ENCODE measurements at regions not wholly inside any gene's neighbourhood (a gene's known extent, or its start where the extent isn't known, plus 50 kb on each side); places are given as distances from the start of the nearest gene placed in this dataset.

DNA sequence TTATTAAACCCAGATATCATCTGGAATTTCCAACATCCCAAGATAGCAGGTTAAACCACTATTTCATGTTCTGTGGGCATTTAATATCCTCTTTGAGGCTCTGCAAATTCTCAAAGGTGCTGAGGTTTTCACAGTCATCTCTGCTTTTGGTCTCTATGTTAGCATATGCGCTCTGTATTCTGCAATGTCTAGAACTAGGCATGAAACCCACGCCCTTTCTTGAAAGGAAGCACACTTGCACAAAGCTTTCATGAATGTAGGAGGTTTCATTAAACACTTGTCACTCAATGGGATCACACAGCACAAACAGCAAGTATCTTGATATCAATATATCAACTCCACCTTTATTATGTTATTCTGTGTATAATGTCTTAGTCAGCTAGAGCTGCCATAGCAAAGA, 172.0 kb upstream of the USP24 start:
- TF ChIP-seq, protein P1, sequence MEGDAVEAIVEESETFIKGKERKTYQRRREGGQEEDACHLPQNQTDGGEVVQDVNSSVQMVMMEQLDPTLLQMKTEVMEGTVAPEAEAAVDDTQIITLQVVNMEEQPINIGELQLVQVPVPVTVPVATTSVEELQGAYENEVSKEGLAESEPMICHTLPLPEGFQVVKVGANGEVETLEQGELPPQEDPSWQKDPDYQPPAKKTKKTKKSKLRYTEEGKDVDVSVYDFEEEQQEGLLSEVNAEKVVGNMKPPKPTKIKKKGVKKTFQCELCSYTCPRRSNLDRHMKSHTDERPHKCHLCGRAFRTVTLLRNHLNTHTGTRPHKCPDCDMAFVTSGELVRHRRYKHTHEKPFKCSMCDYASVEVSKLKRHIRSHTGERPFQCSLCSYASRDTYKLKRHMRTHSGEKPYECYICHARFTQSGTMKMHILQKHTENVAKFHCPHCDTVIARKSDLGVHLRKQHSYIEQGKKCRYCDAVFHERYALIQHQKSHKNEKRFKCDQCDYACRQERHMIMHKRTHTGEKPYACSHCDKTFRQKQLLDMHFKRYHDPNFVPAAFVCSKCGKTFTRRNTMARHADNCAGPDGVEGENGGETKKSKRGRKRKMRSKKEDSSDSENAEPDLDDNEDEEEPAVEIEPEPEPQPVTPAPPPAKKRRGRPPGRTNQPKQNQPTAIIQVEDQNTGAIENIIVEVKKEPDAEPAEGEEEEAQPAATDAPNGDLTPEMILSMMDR (IDR thresholded peaks at IDR 0.05; ENCODE audit: insufficient read depth, low read length), result no peak
- no peak for DNase-seq (ENCODE audit: low read depth)
- H3K4me3 ChIP-seq (ENCODE audit: low read depth, low read length), result no peak overlapping the region

DNA sequence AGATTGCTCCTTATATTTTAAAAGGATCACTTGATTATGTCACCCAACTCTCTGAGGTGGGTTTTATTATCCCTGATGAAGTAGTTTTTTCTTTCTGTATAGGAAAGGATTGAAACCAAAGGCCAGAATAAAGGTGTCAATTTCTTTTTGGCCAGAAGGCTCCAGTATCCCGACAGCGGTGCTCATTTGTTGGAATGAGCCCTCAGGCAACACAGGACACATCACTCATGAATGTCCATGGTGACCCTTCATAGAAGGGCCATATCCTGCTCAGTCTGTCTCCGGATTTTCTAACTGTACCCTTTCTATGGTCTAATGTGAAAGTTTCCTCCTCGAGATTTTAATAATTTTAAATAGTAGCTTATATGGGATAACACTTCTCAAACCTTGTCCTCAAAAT, 171.3 kb upstream of the USP24 start:
- no peak for DNase-seq (ENCODE audit: low read depth)
- TF ChIP-seq, protein P1 (IDR thresholded peaks at IDR 0.05; ENCODE audit: insufficient read depth, low read length), result no peak
- no peak overlapping the region for H3K4me3 ChIP-seq (ENCODE audit: low read depth, low read length)

DNA sequence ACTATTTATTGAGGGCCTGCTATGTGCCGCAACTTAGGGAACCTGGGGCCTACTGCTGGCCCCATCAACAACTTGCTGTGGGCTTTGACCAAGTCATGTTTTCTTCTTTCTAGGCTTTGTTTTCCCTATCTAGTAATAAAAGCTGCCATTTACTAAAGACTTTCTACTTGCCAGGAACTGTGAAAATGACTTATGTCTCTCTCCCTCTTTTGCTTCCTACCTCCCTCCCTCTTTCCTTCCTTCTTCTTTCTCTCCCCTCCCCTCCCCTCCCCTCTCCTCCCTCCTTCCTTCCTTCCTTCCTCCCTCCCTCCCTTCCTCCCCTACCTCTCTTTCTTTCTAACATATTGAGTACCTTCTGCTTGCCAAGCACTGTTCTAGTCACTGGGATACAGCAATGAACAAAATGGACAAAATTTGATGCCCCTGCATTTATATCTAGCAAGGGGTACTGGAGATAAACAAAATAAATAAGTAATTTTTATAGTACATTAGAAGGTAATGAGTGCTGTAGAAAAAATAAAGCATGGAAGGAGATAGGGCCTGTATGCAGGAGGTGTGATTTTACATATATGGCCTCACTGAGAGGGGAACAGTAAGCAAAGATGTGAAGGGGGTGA, 170.3 kb upstream of the USP24 start:
- TF ChIP-seq, protein P1 (IDR thresholded peaks at IDR 0.05; ENCODE audit: insufficient read depth, low read length), result no peak

DNA sequence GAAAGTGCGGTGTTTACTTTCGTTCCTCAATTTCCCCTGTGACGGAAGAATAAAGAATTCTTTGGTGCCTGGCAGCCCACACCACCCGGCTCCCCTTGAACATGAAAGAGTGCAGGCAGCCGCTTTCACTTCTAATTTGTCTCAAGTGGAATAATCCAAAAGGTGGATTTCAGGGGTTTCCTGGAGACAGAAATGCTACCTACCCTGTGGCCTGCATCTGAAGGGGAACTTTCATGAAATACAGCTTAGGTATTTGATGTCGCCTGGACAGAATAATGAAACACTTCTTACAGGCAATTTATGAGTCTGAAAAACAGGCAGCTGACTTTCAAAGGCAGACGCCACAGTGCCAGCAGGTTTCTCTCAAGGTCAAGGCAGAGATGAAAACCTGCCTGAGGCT, 169.5 kb upstream of the USP24 start:
- no peak overlapping the region for H3K4me3 ChIP-seq (ENCODE audit: low read depth, low read length)
- no peak for DNase-seq (ENCODE audit: low read depth)
- TF ChIP-seq, protein P1 (IDR thresholded peaks at IDR 0.05; ENCODE audit: insufficient read depth, low read length), result no peak

More for the DNA sequence above, 170.3 kb upstream of the USP24 start:
- no peak for DNase-seq (ENCODE audit: low read depth)
- H3K4me3 ChIP-seq (ENCODE audit: low read depth, low read length), result no peak overlapping the region

DNA sequence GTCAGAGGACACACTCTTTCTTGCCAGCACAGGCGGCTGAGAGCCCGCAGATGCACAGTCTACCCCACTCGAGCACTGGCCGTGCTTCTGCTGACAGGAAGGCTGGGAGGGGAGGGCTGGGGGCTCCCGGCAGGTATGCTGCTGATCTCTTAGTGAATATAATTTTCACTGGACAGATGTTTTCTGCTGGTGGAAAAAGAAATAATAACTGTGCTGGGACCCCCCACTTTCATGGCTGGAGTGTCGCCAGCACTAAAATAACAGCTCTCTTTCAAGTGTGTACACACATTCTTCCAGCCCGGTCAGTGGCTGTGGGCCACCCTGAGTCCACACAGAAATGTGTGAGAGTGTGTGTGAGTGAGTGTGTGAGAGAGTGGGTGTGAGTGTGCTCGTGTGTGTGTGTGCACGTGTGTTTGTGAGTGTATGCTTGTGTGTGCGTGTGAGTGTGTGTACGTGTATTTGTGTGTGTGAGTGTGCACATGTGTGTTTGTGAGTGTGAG, 167.7 kb upstream of the USP24 start:
- H3K4me3 ChIP-seq (ENCODE audit: low read depth, low read length), result no peak overlapping the region
- TF ChIP-seq, protein P1 (IDR thresholded peaks at IDR 0.05; ENCODE audit: insufficient read depth, low read length), result no peak
- DNase-seq (ENCODE audit: low read depth), result no peak

DNA sequence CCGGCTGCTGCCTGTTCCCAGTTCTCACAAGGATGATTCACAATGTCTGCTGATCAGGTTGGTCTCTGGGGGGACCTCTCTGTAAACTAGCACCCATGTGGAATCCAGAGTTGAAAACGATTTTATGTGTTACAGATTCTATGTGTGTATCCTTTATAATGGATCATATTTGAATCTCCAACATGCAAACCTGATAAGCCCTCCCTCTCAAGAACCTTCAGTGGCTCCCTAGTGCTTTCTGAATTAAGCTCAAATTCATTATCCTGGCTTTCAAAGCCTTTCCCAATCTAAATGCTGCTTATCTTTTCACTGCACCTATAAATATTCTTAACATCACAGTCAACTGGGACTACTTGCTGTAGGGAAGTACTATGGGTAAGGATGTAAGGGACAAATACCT, 166.8 kb upstream of the USP24 start:
- no peak for DNase-seq (ENCODE audit: low read depth)
- H3K4me3 ChIP-seq (ENCODE audit: low read depth, low read length), result no peak overlapping the region
- TF ChIP-seq, protein P1 (IDR thresholded peaks at IDR 0.05; ENCODE audit: insufficient read depth, low read length), result no peak

DNA sequence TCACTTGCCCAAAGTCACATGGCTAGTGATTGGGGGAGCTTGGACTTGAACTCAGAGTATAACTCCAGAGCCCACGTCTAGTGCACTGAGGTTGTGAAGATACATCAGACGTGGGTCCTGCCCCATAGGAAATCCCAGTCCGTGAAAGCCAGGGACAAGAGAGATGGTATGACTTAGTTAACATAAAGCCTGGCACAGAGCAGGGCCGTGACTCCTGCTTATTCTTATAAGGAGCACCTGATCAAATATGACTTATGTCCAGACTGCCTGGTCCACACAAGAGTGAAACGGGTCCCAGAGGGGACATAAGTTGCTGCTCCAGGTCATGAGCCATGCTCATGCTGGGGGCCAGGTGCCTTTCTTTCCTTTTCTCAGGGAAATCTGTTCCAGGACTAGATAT, 166.3 kb upstream of the USP24 start:
- TF ChIP-seq, protein P1 (IDR thresholded peaks at IDR 0.05; ENCODE audit: insufficient read depth, low read length), result no peak
- DNase-seq (ENCODE audit: low read depth), result no peak
- no peak overlapping the region for H3K4me3 ChIP-seq (ENCODE audit: low read depth, low read length)
